GM19043 (cell line): ENCODE measurements at regions not wholly inside any gene's neighbourhood (a gene's known extent, or its start where the extent isn't known, plus 50 kb on each side); places are given as distances from the start of the nearest gene placed in this dataset.

Experiments used
- ATAC-seq: cut with Tn5 transposase; IDR thresholded peaks from one replicate; pipeline ENCODE4 v1.9.1; 2021; ENCODE audit warnings: low read depth; ENCODE audit not compliant: unreplicated experiment

DNA sequence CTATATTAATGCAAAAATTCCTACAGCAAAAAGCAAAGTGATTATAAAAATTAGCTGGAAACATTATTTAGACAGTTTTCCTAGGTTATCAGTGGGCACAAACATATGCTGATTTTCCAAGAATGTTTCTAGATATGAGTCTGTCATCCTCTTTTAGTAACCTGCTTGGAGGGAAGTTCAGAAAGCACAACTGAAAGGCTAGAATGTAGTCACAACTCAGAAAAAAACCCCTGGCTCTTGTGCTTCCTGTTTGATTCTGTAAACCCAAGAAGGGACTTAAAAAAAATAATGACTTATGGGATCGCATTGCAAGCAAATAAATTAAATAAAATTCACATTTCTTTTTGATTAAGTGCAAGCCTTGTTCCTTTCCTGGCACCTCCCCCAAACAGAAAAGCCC lies 708.4 kb upstream of the EPHA7 start:
- no peak for ATAC-seq

DNA sequence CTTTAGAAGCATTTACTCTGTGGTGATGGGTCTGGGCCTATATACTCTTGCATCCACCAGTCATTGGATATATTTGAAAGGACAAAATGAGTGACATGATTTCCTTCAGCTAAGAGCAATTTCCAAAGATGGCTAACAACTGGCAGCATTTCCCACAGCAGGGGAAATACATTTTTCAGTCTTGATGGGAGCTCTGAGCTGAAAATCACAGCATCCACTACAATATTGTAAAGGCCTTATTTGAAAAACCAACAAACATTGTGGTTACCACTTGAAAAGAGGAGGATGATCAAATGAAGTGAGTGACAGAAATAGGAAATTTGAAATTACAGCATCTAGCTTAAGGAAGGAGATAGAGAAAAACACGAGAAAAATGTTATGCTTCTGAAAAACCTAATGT lies 705.0 kb upstream of the EPHA7 start:
- no peak for ATAC-seq

DNA sequence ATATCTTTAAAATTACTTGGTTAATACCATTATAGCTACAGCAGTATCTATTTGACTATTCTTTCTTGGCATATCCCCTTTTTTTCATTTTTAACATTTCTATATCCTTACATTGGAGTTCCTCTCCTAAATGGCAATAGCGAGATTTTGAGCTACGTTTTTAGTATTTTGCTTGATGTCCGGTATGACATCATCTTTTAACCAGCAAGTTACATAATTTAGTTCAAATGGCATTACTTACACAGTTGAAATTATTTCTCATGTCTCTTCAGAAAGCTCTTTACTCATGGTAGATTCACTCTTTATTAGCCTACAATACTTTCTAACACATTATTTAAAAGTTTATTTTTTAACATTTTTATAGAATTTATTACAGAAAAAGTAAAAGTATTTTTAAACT lies 701.7 kb upstream of the EPHA7 start:
- ATAC-seq, result no peak

DNA sequence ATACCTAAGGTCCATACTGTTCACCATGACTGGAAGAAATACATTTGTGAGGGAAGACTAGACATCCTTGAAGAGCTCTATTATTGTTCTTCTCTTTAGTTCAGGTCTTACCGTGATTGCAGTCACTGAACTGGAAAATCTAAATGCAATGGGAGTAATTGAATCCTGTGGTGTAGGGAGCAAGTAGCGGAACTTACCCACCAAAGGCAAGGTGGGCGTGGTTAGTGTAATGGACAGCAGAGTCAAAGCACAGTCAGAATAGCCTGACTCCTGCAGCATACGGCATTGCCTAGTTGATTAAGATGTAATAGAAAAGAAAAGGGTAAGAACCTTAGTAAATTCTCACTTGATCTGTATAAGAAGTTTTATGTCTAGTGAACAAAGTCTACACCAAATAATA lies 679.7 kb upstream of the EPHA7 start:
- no peak for ATAC-seq

DNA sequence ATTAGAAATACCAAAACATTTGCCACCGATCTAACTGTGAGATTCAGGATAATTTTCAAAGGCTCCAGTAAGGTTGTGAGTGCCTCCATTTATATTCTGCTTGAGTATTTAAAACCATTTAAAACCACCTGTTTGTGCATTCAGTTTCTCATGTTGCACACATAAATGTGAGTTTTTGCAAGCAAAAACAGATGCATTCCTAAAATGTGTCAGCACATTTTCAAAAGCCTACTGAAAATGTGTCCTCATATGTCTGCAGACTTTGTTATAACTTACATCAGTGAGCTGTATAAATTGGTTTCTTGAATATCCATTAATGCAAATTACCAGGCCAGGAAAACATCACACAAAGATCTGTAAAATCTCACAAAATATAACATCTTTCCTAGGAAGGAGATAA lies 676.6 kb upstream of the EPHA7 start:
- ATAC-seq, result no peak

DNA sequence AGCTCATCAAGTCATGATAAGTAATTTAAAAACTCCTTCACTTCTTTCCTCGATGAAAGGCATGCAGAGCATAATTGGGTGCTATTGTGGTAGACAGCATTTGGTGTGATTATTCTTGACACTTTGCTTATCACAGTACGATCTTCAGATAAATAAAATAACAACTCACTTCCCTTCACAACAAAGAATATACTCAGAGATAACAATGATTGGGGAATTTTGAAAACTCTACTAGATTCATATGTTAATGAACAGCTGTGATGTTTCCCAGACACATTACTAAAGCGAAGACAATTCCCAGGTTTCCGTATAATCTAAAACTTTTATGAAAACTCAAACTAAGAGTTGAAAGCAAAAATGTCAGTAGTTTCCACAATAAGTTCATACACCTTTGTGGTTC lies 670.6 kb upstream of the EPHA7 start:
- no peak for ATAC-seq

DNA sequence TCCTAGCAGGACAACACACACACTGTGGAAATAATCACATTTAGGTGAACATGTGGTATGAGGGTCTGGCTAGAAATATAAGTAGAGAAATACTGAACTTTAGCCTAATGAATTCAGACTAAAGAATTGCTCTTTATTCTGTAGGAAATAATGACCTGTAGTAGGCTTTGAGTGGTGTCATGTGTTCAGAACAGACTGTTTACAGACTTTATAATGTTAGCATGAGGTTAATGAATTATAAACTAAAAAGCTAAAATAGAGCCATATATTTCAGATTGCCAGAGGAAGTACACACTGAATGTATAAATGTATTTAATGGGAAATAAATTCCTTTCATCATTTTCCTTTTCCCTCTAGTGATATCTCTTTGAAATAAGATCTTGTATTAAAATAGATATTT lies 669.5 kb upstream of the EPHA7 start:
- no peak for ATAC-seq

- no peak for ATAC-seq
These were observed 655.4 kb upstream of the EPHA7 start for GRCh38 chr6:94074764-94075163.

DNA sequence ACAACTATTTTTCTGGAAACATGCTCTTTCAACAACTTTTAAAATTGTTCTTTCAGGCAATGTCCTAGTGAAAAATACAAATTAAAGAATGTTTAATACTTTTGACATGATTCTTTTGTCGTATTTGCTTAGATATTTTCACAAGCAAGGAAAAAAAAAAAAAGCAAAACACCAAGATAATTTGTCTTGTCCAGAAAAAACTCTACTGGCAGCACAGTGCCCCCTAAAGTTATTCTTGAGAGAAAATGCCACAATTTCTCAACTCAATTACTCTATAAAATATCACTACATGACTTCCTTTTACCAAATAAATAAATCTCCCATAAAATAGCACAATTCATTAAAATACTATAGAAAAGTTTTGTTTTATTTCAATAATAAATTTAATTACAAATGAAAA lies 652.5 kb upstream of the EPHA7 start:
- no peak for ATAC-seq

DNA sequence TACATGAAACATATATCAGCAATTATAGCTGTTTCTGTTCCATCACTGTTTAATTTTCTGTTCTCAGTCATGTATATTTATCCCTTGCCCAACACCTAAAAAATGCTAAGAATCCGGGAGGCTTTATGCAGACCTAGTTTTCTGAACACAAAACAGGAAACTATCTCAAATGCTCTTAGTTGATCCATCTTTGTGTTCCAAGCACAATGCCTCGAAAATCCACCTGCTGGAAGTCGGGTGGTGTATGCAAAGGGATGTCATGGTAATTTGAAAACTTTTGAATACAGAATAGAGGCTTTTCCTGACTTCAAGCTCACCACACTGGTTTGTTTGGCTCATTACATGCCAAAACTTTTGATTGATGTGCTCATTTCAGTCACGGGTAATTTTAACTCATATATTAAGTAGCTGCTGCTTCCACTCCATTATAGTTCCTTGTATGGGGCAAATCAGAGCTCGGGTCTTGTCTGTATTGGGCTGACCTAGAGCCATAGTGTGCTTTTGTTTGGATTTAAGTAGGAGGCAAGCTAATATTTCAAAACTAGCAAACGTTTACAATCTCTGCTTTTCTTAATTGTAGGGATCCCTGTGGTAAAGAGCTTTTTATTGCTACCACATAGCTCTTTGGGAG lies 646.5 kb upstream of the EPHA7 start:
- no peak for ATAC-seq

DNA sequence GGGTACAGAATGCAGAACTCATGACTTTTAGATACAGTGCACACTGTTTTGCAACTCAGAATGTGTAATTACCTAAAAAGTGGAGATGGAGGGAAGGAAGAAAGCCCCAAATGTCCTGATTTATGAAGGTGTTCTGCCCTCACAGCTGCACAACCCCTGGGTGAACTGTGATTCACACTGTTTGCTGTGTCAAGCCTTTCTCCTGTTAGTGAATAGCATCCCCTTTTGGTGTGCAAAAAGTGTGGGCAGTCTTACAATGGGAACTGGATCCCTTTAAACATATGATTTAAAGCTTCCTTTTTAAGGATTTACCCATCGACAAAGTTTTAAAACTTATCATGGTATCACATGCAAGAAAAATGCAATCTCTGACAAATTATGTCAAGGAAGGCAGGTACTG lies 633.4 kb upstream of the EPHA7 start:
- ATAC-seq, result no peak

DNA sequence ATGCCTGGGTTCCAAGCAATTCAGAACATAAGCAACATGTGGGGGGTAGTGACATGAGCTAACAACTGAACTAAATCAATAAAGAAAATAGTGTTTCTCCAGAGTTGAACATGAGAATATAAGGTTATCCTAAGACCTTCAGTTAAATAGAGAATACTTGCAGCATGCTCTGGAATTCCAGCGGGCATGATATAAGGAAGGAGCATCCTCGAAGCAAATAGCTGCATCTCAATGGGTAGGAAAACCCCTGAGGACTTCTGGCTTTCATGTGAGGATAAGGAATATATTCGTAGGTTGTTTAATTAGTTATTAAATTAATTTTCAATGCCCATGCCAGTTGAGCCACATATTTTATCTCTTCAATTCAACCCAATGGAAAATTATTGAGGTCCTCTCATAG lies 631.2 kb upstream of the EPHA7 start:
- no peak for ATAC-seq

- ATAC-seq, result no peak
These were observed 629.6 kb upstream of the EPHA7 start for GRCh38 chr6:94049001-94049400.

- ATAC-seq, result no peak
These were observed 625.9 kb upstream of the EPHA7 start for GRCh38 chr6:94045099-94045829.

GRCh38 chr6:94041945-94042709 lies 622.8 kb upstream of the EPHA7 start:
- no peak for ATAC-seq

DNA sequence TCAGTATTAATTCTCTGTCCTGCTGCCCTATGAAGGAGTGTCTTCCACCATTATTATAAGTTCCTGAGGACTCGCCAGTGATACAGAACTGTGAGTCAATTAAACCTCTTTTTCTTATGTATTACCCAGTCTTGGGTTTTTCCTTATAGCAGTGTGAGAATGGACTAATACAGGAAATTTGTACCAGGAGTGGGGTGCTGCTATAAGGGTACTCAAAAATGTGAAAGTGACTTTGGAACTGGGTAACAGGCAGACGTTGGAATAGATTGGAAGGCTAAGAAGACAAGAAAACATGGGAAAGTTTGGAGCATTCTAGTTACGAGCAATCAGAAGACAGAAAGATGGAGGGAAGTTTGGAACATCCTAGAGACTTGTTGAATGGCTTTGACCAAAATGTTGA lies 616.7 kb upstream of the EPHA7 start:
- ATAC-seq, result no peak

GRCh38 chr6:94027374-94027773 lies 608.0 kb upstream of the EPHA7 start:
- no peak for ATAC-seq

DNA sequence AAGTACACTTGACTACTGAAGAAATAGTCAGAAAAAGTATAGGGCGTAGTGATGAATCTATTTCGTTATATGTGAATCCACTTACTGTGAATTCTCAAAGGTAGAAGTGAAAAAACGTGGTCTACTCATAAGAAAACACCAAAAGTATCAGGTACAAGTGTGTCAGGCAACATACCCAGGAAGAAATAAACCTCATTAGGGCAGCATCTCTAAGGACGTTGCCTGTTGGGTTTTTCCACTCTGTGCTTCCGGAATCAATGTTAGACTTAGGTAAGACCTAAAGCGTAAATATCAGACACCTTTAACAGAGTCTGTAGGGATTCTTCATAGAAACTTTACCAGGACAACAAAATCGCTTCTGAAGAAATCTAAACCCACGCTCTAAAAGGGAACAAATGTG lies 607.2 kb upstream of the EPHA7 start:
- no peak for ATAC-seq

DNA sequence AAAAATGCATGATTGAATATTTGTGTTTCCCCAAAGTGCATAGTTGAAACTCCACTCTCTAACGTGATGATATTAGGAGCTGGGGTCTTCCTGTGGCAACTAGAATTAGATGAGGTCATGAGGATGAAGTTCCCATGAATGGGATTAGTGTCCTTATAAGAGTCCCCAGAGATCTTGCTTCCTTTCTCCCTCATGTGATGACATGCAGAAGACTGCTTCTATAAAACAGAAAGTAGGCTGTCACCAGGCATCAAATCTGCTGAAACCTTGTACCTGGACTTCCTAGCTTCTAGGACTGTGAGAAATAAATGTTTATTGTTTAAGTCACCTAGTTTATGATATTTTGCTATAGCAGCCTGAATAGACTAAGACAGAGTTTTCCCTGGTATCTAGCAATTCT lies 586.5 kb upstream of the EPHA7 start:
- ATAC-seq, result no peak

DNA sequence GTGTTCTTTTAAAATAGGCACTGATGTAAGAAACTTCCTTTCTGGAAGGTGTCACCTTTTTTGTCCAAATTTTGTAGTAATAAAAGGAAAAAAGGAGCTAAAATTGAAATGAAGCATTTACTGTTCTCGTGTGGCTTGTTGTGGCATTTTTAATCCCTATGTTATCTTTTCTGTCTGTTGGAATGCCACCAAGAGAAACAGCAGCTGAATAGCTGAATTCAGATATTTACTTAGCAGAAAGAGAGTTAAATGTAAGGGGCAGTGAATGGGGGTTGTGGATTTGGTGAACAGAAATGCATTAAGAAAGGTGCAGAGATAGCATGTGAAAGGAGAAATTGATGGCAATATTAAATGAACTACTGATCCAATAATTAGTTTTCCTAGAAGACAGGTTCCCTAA lies 573.6 kb upstream of the EPHA7 start:
- ATAC-seq, result no peak

- no peak for ATAC-seq
These were observed 570.3 kb upstream of the EPHA7 start for GRCh38 chr6:93989630-93990029.

DNA sequence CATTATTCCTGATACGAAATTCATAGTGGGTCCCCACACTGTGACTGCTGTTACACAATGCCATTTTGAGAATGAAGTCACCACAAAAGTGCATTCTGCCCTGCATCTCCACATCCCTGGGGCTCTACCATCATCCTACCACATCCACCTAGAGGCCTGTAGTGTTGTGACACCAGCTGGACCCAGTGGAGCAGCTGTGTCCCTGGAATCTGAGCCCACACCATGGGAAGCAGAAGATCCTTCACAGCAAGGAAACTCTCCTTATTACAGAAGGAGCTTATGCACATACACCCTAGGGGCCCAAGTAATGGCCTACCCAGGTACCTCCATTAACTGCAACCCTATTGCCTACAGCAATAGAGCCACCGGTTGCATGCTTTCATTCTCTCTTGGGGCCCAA lies 566.6 kb upstream of the EPHA7 start:
- no peak for ATAC-seq
